HG02870 (cell line): ENCODE measurements at regions not wholly inside any gene's neighbourhood (a gene's known extent, or its start where the extent isn't known, plus 50 kb on each side); places are given as distances from the start of the nearest gene placed in this dataset.
"Not testable (repeated sequence)": the region's sequence is repeated elsewhere in the genome, so short reads cannot be mapped to it uniquely, and the experiment has no call there.

Experiments used
- ATAC-seq: cut with Tn5 transposase; IDR thresholded peaks from one replicate; pipeline ENCODE4 v1.9.1; 2021; ENCODE audit warnings: mild to moderate bottlenecking, moderate library complexity; ENCODE audit not compliant: unreplicated experiment

DNA sequence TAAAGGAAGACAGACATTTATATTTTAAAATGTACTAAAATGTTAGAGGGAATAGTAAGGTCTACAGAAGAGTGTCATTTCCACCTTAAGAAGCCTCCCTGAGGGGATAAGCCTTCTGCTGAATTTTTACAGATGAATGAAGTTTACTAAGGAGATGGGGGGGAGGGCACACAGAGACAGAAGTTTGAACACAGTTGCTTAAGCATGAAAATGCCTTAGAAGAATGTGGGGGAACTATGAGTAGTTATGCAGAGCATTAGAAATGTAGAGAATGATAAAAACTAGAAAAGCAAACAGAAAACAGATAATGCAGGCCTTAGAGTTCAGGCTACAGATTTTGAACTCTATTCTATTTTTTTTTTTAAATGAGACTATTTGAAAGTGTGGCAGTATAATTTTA is 232.2 kb upstream of the VLDLR start:
- no peak for ATAC-seq

DNA sequence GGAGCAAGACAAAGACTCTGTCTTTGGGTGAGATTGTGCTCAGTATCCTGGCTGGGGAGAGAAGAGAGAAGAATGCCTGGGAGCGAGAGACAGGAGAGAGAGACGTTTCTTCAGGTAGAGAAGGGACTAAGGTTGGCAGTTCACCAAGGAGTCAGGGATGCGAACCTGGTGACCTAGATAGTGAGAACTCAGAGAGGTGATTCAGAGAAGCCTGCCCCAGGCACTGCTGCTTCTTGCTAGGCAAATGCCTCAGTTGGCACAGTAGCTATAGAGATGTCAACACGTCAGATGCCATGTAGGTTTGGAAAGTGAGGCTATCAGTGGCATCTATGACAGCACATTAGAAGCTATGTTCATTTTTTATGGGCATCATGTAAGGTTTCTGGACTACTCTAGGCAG is 231.6 kb upstream of the VLDLR start:
- no peak for ATAC-seq

DNA sequence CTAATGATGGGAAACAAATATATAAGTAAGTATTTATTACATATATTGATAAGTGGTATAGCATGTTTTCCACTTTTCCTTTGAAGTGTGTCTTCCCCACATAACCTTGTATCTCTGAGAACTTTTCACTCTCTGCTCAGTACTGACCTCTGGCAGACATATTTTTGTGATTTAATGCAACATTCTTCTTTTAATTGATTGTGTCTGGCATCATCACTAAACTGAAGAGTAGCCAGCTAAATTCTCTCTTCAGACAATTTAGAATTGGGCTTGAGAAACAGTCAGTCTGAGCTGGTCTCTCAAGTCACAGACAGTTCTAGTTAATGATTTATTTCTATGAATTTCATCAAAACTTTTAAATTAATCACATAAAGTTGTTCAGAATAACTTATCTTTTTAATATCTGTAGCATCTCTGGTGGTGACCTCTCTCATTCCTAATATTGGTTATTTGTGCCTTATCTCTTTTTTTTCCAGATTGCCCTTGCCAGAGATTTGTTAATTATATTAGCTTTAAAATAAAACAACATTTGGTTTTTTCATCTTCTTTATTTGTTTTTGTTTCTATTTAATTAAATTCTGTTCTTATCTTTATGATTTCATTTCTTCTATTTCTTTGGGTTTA is 230.0 kb upstream of the VLDLR start:
- ATAC-seq: not testable (repeated sequence)

GRCh38 chr9:2394087-2394741 is 227.4 kb upstream of the VLDLR start:
- not testable (repeated sequence) for ATAC-seq

DNA sequence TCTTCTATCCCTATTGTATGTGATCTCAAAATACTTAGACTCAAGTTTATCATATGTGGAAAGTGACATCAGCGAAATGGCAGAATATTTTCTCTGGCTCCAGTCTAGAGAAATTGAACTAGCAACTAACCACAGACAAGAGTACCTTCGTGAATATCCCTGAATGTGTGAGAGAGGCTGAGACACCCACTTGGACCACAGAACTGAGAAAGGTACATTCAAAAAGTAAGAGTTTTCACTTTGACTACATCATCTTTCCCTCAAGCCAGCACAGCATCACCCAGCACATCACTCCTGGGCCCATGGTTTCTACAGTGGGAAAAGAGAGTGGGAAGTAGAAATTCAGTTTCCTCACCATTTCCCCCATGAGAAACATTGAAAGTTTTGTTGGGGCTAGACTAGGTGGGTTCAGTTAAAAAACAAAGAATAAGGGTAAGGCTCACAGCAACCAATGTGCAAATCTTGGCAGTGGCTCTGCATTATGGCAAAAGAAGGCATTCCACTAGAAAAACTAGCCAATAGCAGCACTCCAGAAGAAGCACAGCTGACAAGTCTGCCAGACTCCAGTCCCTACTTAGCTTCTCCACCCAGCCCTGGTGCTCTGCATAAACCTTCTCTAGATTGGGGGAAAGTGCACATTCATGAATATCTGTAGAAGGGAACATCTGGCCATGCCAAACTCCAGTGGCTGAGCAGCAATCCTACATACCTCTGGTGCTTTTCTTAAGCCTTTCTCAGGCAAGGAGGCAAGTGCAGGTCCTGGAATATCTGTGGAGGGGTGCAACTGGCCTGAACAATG is 225.6 kb upstream of the VLDLR start:
- peak; percentile 59 for ATAC-seq

DNA sequence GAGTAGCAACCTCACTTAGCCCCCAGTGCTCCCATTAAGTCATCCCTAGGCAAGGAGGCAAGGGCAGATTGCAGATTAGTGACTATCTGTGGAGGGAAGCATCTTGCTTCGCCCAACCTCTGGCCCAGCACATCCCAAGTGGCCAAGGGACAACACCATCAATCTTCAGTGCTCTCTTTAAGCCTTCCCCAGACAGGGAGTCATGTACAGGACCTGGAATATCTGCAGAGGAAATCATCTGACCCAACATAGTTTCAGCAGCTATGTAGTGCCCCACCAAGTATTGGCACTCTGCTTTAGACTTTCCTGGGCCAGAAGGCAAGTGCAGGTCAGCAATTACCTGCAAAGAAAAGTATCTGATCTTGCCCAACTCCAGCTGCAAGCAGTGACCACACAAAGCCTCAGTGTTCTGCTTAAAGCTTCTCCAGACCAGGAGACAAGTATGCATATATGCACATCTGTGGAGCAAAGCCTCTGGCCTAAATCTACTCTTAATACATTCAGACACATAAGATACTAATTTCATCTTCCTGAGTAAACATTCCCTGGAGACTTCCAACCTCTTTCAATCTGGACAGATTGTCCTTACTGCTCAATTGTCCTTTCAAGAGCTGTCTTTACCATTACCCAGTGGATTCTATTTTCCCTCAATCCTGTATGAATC is 224.8 kb upstream of the VLDLR start:
- ATAC-seq: no peak

GRCh38 chr9:2397875-2398274 is 223.7 kb upstream of the VLDLR start:
- not testable (repeated sequence) for ATAC-seq

- not testable (repeated sequence) for ATAC-seq
These were observed 219.8 kb upstream of the VLDLR start for GRCh38 chr9:2401746-2402145.

DNA sequence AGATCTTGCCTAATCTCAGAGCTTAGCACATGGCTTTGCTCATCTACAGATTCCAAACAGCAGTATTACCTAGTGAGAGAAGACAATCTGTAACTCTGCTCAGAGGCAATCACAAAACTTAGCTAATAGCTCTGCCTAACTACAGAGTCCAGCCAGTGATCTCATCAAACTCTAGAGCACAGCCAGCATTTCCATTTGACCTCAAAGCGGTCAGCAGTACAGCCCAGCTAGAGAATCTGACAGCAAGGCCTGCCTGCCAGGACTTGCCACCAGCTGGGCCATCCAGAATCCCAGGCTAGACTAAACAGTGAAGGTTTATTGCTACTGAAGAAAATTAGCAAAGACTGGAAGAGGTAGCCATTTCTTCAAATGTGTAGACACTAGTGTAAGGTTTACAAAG is 217.9 kb upstream of the VLDLR start:
- ATAC-seq: no peak

GRCh38 chr9:2406252-2406651 is 215.3 kb upstream of the VLDLR start:
- no peak for ATAC-seq

GRCh38 chr9:2407450-2407849 is 214.1 kb upstream of the VLDLR start:
- ATAC-seq: no peak

- ATAC-seq: no peak
These were observed 209.9 kb upstream of the VLDLR start for GRCh38 chr9:2411459-2412215.

GRCh38 chr9:2413160-2413805 is 208.3 kb upstream of the VLDLR start:
- ATAC-seq: no peak

GRCh38 chr9:2414465-2414864 is 207.1 kb upstream of the VLDLR start:
- no peak for ATAC-seq

DNA sequence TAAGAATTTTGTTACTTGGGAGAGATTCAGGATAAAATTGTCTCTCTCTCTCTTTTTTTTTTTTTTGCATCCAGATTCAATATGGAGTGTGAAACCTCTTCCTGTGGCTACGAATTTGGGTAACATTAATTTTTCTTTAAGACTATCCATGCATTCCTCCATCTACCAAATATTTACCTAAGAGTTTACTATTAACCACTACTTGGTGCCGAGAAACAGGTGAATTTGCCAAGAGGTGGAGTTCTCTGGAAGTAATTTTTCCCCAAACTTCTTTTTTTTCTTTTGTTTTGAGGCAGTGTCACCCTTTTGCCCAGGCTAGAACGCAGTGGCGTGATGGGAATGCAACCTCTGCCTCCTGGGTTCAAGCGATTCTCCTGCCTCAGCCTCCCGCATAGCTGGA is 206.3 kb upstream of the VLDLR start:
- ATAC-seq: no peak

DNA sequence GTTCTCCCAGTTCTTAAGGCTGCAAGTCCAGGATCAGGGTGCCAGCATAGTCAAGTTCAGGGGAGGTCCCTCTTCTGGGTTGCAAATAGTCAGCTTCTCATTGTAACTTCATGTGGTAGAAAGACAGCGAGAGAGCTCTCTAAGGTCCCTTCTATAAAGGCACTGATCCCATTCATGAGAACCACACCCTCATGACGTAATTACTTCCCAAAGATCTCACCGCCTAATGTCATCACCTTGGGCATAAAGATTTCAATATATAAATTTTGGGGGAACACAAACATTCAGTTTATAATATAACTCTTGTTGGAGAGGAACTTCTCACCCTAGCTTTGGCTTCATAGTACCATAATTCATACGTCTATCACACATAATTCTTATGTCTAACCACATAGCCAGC is 203.9 kb upstream of the VLDLR start:
- no peak for ATAC-seq

GRCh38 chr9:2418619-2419018 is 203.0 kb upstream of the VLDLR start:
- no peak for ATAC-seq

- no peak for ATAC-seq
These were observed 202.2 kb upstream of the VLDLR start for GRCh38 chr9:2419347-2419746.

DNA sequence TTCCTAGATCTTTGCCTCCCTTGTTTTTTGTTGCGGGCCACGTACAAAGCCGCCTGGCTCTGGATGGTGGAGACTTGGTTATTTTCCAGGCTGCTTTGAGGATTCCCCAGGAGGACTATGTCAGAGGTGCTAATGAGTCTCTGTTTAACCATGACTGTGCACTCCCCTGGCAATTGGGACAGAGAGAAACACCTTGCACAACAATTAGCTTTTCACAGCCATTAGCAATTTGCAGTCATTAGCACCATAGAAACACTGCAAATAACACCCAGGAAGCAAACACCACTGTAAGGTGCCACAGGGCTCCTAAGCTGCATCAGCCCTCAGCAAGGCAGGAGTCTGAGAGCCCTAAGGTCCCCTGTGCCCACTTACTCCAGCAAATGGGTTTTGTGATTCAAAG is 201.0 kb upstream of the VLDLR start:
- no peak for ATAC-seq

DNA sequence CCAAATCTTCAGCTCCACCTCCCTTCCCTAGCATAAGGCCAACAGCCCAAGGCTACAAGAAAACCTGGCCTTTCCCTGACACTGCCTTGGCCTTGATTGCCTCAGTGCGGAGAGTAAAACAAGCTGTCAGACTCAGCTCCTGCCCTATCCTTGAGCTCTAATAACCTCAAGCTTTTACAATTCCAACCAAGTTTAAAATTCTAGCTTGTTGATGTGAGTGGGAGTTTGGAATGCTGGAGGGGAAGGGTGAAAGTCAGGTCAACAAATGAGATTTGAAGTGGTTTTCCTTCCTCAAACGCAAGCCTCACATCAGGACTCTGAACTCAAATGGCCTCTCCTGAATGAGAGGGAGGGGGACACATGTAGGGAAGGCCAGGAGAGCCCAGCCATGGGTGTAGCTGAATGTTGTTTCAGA is 197.0 kb upstream of the VLDLR start:
- no peak for ATAC-seq
